Stimulated activated CD8-positive, alpha-beta memory T cell treated with anti-CD3 and anti-CD28 coated beads, Interleukin-2, amount 100 ng/mL, for 48 hours (primary cell): ENCODE measurements at regions not wholly inside any gene's neighbourhood (a gene's known extent, or its start where the extent isn't known, plus 50 kb on each side); places are given as distances from the start of the nearest gene placed in this dataset.

ENCODE experiments used
- DNase-seq, 2 donors: peaks; one replicate each; pipeline ENCODE4 v3.0.0-alpha.2; 2020; ENCODE audit warnings: low read depth in 2 of 2

GRCh38 chr5:174840435-174840834, 116.1 kb downstream of the MSX2 start:
- DNase-seq, result no peak

- no peak for DNase-seq
Observed at GRCh38 chr5:174839196-174839595, 114.8 kb downstream of the MSX2 start.

- DNase-seq, result no peak
Observed at GRCh38 chr5:174837919-174838902, 113.8 kb downstream of the MSX2 start.

- DNase-seq, result no peak
Observed at GRCh38 chr5:174834081-174834480, 109.7 kb downstream of the MSX2 start.

- no peak for DNase-seq
Observed at GRCh38 chr5:174832811-174833210, 108.4 kb downstream of the MSX2 start.

- DNase-seq, result no peak
Observed at GRCh38 chr5:174832025-174832424, 107.6 kb downstream of the MSX2 start.

GRCh38 chr5:174831031-174831660, 106.8 kb downstream of the MSX2 start:
- no peak for DNase-seq

- no peak for DNase-seq
Observed at GRCh38 chr5:174829511-174829864, 105.1 kb downstream of the MSX2 start.

GRCh38 chr5:174828804-174829510, 104.6 kb downstream of the MSX2 start:
- no peak for DNase-seq

GRCh38 chr5:174827558-174827957, 103.2 kb downstream of the MSX2 start:
- DNase-seq, result no peak

GRCh38 chr5:174825587-174825986, 101.2 kb downstream of the MSX2 start:
- DNase-seq, result no peak

GRCh38 chr5:174818430-174818829, 94.0 kb downstream of the MSX2 start:
- DNase-seq, result no peak

GRCh38 chr5:174817610-174818009, 93.2 kb downstream of the MSX2 start:
- no peak for DNase-seq

- no peak for DNase-seq
Observed at GRCh38 chr5:174816858-174817257, 92.5 kb downstream of the MSX2 start.

- DNase-seq, result no peak
Observed at GRCh38 chr5:174811438-174811837, 87.1 kb downstream of the MSX2 start.

GRCh38 chr5:174810796-174811195, 86.4 kb downstream of the MSX2 start:
- DNase-seq, result no peak

GRCh38 chr5:174807471-174807870, 83.1 kb downstream of the MSX2 start:
- no peak for DNase-seq

GRCh38 chr5:174806729-174807128, 82.3 kb downstream of the MSX2 start:
- no peak for DNase-seq

GRCh38 chr5:174801798-174802197, 77.4 kb downstream of the MSX2 start:
- no peak for DNase-seq

- DNase-seq, result no peak
Observed at GRCh38 chr5:174800435-174800834, 76.1 kb downstream of the MSX2 start.

- no peak for DNase-seq
Observed at GRCh38 chr5:174799121-174799520, 74.7 kb downstream of the MSX2 start.

- DNase-seq, result no peak
Observed at GRCh38 chr5:174798551-174798951, 74.2 kb downstream of the MSX2 start.
